Astrocyte of the hippocampus (primary cell): ENCODE measurements at regions not wholly inside any gene's neighbourhood (a gene's known extent, or its start where the extent isn't known, plus 50 kb on each side); places are given as distances from the start of the nearest gene placed in this dataset.
"Not testable (repeated sequence)": the region's sequence is repeated elsewhere in the genome, so short reads cannot be mapped to it uniquely, and the experiment has no call there.

ENCODE experiments used
- DNase-seq: peaks from one replicate; pipeline ENCODE4 v3.0.0; 2011; ENCODE audit warnings: low read depth, low spot score

GRCh38 chr2:55811048-55811447 is 112.5 kb downstream of the EFEMP1 start:
- DNase-seq: no peak

- peak; percentile 22 for DNase-seq
These were observed 113.0 kb downstream of the EFEMP1 start for GRCh38 chr2:55810622-55811020.

- peak; percentile 52 for DNase-seq
These were observed 113.5 kb downstream of the EFEMP1 start for GRCh38 chr2:55809875-55810621.

GRCh38 chr2:55807900-55808299 is 114.3 kb upstream of the PNPT1 start:
- no peak for DNase-seq

GRCh38 chr2:55805686-55806085 is 112.0 kb upstream of the PNPT1 start:
- peak; percentile 34 for DNase-seq

GRCh38 chr2:55804535-55804934 is 110.9 kb upstream of the PNPT1 start:
- DNase-seq: no peak

- DNase-seq: no peak
These were observed 108.4 kb upstream of the PNPT1 start for GRCh38 chr2:55802067-55802466.

- DNase-seq: no peak
These were observed 107.8 kb upstream of the PNPT1 start for GRCh38 chr2:55801436-55801835.

GRCh38 chr2:55799624-55800023 is 106.0 kb upstream of the PNPT1 start:
- DNase-seq: not testable (repeated sequence)

GRCh38 chr2:55796121-55796520 is 102.5 kb upstream of the PNPT1 start:
- DNase-seq: no peak

- not testable (repeated sequence) for DNase-seq
These were observed 100.0 kb upstream of the PNPT1 start for GRCh38 chr2:55793602-55794001.

GRCh38 chr2:55786280-55786679 is 92.6 kb upstream of the PNPT1 start:
- DNase-seq: no peak

- DNase-seq: not testable (repeated sequence)
These were observed 90.1 kb upstream of the PNPT1 start for GRCh38 chr2:55783751-55784150.

GRCh38 chr2:55782528-55783173 is 89.0 kb upstream of the PNPT1 start:
- DNase-seq: no peak

- DNase-seq: no peak
These were observed 87.9 kb upstream of the PNPT1 start for GRCh38 chr2:55781542-55781941.

- DNase-seq: no peak
These were observed 87.1 kb upstream of the PNPT1 start for GRCh38 chr2:55780697-55781096.

- DNase-seq: peak; percentile 79
These were observed 86.1 kb upstream of the PNPT1 start for GRCh38 chr2:55779459-55780421.

GRCh38 chr2:55776966-55777365 is 83.3 kb upstream of the PNPT1 start:
- DNase-seq: no peak

- DNase-seq: no peak
These were observed 82.8 kb upstream of the PNPT1 start for GRCh38 chr2:55776479-55776878.

- no peak for DNase-seq
These were observed 82.2 kb upstream of the PNPT1 start for GRCh38 chr2:55775828-55776227.

- DNase-seq: not testable (repeated sequence)
These were observed 80.0 kb upstream of the PNPT1 start for GRCh38 chr2:55773651-55774050.
